Activated naive CD8-positive, alpha-beta T cell treated with anti-CD3 and anti-CD28 coated beads, Interleukin-2, amount 50 U/mL, for 16 hours (primary cell): ENCODE measurements at regions not wholly inside any gene's neighbourhood (a gene's known extent, or its start where the extent isn't known, plus 50 kb on each side); places are given as distances from the start of the nearest gene placed in this dataset.

Experiments
- DNase-seq: peaks from one replicate; pipeline ENCODE4 v3.0.0-alpha.2; 2020; ENCODE audit warnings: low read depth, low spot score

GRCh38 chr17:77483128-77483598 lies 342.4 kb downstream of the SEC14L1 start:
- DNase-seq: no peak

DNA sequence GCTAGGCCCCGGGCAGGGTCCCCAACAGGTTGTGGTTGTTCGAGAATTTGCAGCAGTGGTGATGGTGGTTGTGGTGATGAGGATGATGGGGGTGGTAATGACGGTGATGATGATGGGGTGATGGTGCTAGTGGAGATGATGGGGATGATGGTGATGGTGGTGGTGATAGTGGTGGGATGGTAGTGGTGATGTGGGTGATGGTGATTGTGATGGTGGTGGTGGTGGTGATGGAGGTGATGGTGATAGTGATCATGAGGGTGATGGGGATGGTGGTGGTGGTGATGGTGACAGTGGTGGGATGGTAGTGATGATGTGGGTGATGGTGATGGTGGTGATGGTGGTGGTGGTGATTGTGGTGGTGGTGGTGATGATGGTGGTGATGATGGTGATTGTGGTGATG lies 343.3 kb downstream of the SEC14L1 start:
- DNase-seq: no peak

DNA sequence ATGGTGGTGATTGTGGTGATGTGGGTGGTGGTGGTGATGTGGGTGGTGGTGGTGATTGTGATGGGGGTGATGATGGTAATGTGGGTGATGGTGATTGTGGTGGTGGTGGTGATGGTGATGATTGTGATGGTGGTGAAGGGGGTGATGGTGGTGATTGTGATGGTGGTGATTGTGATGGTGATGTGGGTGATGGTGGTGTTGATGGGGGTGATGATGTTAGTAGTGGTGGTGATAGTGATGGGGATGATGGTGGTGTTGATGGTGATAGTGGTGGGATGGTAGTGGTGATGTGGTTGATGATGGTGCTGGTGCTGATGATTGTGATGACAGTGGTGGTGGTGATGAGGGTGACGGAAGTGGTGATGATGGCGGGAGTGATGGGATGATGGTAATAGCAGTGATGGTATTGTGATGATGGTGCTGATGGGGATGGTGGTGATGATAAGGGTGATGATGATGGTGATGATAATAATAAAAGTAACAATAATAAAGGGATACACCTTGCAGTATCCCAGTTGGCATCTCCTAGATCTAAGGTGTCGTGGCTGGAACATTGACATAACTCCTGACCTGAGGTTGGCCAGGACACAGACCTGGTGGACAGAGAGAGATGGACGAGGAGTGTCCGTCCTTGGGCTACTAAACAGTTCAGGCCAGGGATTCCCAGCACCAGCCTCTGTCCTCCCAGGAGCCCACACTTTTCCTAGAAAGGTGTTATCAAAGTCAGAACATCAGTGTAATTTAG lies 344.5 kb downstream of the SEC14L1 start:
- no peak for DNase-seq

GRCh38 chr17:77487211-77487629 lies 346.5 kb downstream of the SEC14L1 start:
- no peak for DNase-seq

DNA sequence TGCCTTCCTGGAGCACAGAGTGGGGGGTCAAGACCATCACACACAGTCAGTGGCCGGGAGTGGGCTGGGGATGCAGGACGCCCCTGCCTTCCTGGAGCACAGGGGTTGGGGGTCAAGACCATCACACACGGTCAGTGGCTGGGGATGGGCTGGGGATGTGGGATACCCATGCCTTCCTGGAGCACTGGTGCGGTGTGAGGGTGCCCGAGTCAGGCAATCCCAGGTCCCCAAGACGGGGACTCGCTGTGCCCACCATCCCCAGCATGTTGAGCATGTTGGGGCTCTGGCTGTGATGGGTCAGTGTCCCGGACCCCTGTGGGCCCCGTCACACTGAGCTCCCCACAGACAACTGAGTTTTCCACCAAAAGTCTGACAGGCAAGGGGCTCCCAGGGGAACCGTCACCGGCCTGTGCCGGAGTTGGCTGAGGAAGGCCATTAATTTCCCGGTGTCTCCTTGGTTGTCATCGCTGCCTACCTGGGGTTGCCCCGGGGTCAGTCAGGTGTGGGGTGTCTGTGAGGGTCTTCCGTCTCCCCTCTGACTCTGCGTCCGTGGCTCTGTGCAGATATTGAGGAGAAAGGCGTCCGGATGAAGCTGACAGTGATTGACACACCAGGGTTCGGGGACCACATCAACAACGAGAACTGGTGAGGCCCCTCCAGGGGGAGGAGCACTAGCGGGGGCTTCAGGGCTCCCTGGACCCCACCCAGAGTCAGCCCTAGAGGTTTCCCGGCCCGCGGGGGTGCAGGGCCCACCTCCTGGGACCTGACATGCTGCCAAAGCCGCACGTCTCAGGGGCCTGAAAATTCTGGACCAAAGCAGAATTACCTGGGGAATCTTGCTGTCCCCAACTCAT lies 347.1 kb downstream of the SEC14L1 start:
- DNase-seq: no peak

DNA sequence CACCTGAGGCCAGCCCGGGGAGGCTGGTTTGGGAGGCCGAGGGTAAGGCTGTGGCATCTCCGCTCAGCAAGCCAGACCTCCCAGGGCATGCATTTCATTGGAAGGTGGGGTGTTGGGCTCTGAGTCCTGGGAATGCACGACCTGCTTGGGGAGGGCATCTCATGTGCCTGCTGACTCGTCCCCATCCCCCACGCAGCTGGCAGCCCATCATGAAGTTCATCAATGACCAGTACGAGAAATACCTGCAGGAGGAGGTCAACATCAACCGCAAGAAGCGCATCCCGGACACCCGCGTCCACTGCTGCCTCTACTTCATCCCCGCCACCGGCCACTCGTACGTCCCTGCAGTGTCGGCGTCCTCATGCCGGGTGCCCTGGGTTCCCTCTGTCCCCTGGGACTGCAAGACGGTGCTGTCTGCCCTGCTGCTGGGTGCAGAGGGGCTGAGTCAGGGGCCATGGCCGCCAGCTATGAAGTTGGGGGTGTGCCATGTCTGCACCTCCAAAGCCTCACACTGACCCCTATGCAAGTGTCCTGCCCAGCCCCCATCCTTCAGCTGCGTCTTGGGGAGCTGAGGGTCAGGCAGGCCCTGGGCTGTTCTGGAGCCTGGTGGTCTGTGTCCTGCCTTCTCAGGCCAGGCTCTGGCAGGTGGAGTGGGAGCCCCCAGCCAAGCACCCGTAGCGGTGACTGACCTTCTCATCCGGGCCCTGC lies 347.9 kb downstream of the SEC14L1 start:
- DNase-seq: no peak

DNA sequence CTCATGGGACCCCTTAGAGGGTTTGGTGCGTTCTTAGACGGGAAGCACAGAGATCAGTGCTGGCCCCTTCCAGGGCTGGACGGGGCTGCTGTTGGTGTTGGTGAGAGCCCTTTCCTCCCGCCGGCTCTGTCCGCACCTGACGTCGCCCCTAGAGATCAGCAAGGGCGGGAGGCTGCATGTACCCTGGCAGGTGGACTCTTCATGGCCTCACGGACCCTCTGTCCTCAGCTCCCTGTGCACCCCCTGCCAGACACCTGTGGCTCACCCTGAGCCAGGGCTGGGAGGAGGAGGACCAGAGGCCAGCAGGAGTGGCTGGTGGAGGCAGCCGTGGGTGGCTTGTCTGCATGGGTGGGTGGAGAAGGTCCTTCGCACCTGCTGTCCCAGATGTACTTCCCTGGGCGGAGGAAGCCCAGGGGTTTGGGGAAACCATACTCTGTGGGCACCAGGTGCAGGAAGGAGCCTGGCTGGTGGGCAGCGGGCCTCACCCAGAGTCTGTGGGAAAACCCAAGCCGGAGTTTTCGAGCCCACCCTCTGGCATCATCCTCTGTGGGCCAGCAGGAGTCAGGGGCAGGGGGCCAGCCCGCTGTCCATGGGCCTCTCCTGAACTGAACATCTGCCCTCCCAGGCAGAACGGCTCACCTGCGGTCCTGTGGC lies 348.6 kb downstream of the SEC14L1 start:
- no peak for DNase-seq

DNA sequence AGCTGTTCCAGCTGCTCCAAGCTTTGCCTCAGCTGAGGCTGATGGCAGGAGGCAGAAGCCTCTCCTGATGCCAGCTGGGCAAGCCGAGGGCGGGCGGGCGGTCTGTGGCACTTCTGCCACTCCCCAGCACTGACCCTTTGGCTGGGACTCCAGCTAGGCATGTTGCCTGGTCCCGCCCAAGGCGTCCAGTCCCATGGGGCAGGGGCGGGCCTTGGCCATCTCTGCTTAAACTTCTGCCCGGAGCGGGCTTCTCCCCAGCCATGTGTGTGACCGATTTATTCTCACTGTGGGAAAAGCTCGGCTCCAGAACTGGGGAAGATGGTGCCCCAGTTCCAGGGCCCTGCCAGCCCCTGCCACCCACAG lies 349.1 kb downstream of the SEC14L1 start:
- no peak for DNase-seq

DNA sequence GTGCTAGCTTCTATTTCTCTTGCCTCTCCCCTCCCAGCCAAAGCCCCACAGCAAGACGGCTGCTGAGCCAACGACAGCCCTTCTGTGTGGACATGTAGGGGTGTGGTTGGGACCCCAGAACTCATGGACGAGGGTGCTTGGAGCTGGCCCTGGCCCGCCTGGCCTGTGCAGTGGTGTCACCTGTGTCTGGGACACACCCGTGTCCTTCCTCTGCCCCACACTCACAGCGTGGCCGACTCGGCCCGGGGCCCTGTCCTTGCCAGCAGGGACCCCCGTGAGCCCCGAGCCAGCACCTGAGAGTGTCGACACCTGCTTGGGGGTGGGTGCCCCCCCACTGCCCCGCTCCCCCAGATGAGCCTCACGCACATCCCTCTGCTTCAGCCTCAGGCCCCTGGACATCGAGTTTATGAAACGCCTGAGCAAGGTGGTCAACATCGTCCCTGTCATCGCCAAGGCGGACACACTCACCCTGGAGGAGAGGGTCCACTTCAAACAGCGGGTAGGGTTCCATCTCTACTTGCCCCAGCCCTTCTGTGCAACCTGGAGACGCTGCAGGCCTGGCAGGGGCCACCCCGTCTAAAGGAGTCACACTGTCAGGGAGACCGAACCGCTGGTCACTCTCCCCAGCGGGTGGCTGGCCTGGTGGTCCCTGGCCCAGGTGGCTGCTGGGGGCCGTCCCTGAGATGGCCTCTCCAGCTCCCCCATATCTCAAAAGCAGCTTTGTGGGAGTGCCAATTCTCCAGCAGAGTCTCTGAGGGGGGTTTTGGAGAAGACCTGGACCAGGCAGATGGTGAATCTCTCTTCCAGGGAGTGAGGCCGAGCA lies 349.8 kb downstream of the SEC14L1 start:
- no peak for DNase-seq

DNA sequence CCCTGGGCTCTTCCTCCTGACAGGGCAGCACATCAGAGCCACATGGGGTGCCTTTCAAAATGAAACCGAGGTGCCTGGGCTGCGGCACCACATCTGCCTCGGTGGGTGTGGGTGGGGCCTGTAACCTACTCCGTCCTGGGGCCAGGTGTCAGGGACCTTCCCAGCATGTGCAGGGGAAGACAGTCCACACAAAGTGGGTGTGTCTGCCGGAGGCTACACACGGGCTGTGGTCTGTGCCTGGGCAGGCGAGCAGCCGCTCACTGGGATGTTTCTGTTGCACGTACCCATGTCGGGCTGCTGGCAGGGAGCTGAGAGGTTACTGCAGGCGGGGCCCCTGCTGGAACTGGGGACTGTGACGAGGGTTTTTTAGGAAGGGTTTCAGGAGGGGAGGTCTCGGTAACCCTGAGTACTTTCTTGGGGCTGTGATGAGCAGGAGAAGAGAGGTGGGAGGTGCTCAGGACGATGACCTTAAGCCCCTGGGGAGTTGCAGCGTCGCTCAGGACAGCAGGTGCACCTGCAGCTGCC lies 351.2 kb downstream of the SEC14L1 start:
- no peak for DNase-seq

DNA sequence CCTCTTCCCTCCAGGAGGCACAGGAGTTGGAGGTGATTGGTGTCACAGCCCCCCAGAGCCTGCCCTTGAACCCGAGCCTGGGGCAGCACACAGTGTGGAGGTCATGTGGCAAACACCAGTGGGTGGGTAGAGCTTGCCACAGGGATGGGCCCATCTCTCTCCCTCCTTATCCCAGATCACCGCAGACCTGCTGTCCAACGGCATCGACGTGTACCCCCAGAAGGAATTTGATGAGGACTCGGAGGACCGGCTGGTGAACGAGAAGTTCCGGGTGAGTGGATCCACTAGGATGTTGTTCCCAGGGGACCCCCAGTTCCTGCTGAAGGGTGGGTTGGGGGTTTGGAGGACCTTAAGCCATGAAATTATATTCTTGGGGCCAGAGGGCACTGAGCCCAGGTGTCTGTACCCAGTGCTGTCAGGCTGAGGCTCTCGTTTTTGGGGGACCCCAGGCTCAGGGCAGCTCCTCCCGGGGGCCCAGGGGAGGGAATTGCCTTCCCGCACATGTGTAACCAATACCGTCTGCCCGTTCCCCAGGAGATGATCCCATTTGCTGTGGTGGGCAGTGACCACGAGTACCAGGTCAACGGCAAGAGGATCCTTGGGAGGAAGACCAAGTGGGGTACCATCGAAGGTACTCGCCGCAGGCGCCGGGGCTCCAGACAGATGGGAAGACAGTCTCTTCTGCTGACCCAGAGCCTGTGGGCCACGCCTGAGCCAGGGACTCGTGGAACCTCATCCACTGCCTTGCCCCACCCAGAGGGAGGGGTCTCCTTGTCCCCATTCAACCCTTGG lies 351.9 kb downstream of the SEC14L1 start:
- no peak for DNase-seq

DNA sequence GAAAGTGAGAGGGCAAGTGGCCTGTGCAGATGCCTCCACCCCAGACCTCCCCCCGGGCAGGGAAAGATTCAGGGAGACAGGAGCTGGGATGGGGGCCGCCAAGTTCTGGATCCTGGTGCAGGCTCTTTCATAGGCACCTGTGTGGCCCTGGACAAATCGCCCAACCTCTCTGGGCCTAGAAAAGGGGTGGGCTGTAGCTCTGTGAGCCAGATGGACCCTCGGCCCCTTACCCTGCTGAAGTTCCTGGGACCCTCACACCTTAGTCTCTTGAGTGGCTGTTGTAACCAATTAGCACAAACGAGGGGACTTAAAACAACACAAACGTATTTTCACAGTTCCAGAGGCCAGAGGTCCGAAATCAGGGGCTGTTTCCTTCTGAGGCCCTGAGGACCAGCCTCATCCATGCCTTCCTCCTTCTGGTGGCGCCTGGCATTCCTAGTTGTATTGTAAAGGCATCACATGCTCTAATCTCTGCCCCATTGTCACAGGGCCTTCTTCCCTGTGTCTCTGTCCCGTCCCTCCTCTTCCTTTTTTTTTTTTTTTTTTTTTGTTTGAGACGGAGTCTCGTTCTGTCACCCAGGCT lies 352.6 kb downstream of the SEC14L1 start:
- no peak for DNase-seq

GRCh38 chr17:77493901-77494663 lies 353.3 kb downstream of the SEC14L1 start:
- DNase-seq: no peak

- peak; percentile 35 for DNase-seq
These were observed 354.1 kb downstream of the SEC14L1 start for GRCh38 chr17:77494664-77495435.

GRCh38 chr17:77495575-77495974 lies 354.8 kb downstream of the SEC14L1 start:
- DNase-seq: no peak

GRCh38 chr17:77496401-77496801 lies 355.6 kb downstream of the SEC14L1 start:
- DNase-seq: no peak

DNA sequence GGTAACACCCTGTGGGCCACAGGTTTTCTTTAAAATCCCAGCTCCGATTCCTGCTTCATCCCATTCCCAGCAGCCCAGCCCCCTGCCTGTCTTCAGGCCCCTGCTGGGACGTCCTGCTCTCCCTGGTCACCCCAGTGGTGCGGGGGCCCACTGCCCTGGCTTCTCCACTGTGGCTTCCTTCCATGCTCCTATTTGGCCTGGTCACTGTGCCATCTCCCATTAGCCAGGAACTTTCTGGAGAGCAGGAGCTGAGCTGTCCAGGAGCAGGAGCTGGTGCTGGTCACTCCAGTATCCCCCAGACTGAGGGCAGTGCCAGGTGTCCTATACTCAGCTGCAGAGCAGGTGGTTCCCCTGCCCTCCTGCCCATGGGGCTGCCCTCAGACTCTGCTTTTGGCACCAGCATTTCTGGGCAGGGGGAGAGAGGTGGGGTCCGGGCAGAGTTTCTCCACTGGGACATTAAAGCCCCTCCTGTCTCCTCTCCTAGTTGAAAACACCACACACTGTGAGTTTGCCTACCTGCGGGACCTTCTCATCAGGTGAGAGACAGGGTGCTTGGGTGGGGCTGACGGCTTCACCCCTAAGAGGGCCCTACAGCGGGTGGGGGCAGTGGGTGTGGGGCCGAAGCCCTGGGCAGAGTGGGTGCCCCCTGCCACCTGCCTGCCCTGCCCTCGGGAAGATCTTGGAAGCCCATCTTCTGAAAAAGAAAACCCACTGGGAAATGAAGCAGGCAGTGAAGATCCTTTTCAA lies 356.2 kb downstream of the SEC14L1 start:
- DNase-seq: no peak
